GM19452 (cell line): ENCODE measurements at regions not wholly inside any gene's neighbourhood (a gene's known extent, or its start where the extent isn't known, plus 50 kb on each side); places are given as distances from the start of the nearest gene placed in this dataset.
"Not testable (repeated sequence)": the region's sequence is repeated elsewhere in the genome, so short reads cannot be mapped to it uniquely, and the experiment has no call there.

ENCODE experiments used
- ATAC-seq: cut with Tn5 transposase; IDR thresholded peaks from one replicate; pipeline ENCODE4 v1.9.1; 2021; ENCODE audit not compliant: unreplicated experiment

- no peak for ATAC-seq
These were observed 160.2 kb upstream of the IRF2BP2 start for GRCh38 chr1:234769986-234770795.

GRCh38 chr1:234769284-234769985 is 159.5 kb upstream of the IRF2BP2 start:
- ATAC-seq = no peak

GRCh38 chr1:234768569-234769283 is 158.7 kb upstream of the IRF2BP2 start:
- ATAC-seq = no peak

GRCh38 chr1:234768171-234768568 is 158.2 kb upstream of the IRF2BP2 start:
- ATAC-seq = no peak

GRCh38 chr1:234765672-234766071 is 155.7 kb upstream of the IRF2BP2 start:
- no peak for ATAC-seq

GRCh38 chr1:234765181-234765580 is 155.2 kb upstream of the IRF2BP2 start:
- no peak for ATAC-seq

- ATAC-seq = no peak
These were observed 153.9 kb upstream of the IRF2BP2 start for GRCh38 chr1:234763910-234764309.

- no peak for ATAC-seq
These were observed 153.4 kb upstream of the IRF2BP2 start for GRCh38 chr1:234763367-234763766.

- not testable (repeated sequence) for ATAC-seq
These were observed 152.1 kb upstream of the IRF2BP2 start for GRCh38 chr1:234762127-234762526.

- ATAC-seq = no peak
These were observed 150.3 kb upstream of the IRF2BP2 start for GRCh38 chr1:234760303-234760723.

- no peak for ATAC-seq
These were observed 149.9 kb upstream of the IRF2BP2 start for GRCh38 chr1:234759888-234760287.

- ATAC-seq = no peak
These were observed 148.9 kb upstream of the IRF2BP2 start for GRCh38 chr1:234758851-234759250.

- no peak for ATAC-seq
These were observed 146.9 kb upstream of the IRF2BP2 start for GRCh38 chr1:234756857-234757256.

- ATAC-seq = no peak
These were observed 146.2 kb upstream of the IRF2BP2 start for GRCh38 chr1:234756066-234756774.

GRCh38 chr1:234755449-234755863 is 145.5 kb upstream of the IRF2BP2 start:
- ATAC-seq = no peak

GRCh38 chr1:234753979-234754378 is 144.0 kb upstream of the IRF2BP2 start:
- no peak for ATAC-seq

- ATAC-seq = no peak
These were observed 142.9 kb upstream of the IRF2BP2 start for GRCh38 chr1:234752927-234753326.

- no peak for ATAC-seq
These were observed 141.7 kb upstream of the IRF2BP2 start for GRCh38 chr1:234751678-234752077.

GRCh38 chr1:234750922-234751627 is 141.1 kb upstream of the IRF2BP2 start:
- no peak for ATAC-seq

- no peak for ATAC-seq
These were observed 138.7 kb upstream of the IRF2BP2 start for GRCh38 chr1:234748713-234749112.
